HG02610 (cell line): ENCODE measurements at regions not wholly inside any gene's neighbourhood (a gene's known extent, or its start where the extent isn't known, plus 50 kb on each side); places are given as distances from the start of the nearest gene placed in this dataset.

Experiments
- ATAC-seq: cut with Tn5 transposase; IDR thresholded peaks from one replicate; pipeline ENCODE4 v1.9.1; 2021; ENCODE audit warnings: mild to moderate bottlenecking, moderate library complexity; ENCODE audit not compliant: unreplicated experiment

- no peak for ATAC-seq
Observed at GRCh38 chr18:25875551-25876240, 214.7 kb downstream of the SS18 start.

- ATAC-seq, result no peak
Observed at GRCh38 chr18:25873833-25874232, 216.6 kb downstream of the SS18 start.

- no peak for ATAC-seq
Observed at GRCh38 chr18:25866331-25866730, 224.1 kb downstream of the SS18 start.

GRCh38 chr18:25862881-25863600 lies 227.4 kb downstream of the SS18 start:
- ATAC-seq, result no peak

- ATAC-seq, result no peak
Observed at GRCh38 chr18:25853691-25854433, 236.6 kb downstream of the SS18 start.

GRCh38 chr18:25843791-25844190 lies 246.6 kb downstream of the SS18 start:
- no peak for ATAC-seq

- no peak for ATAC-seq
Observed at GRCh38 chr18:25842665-25843064, 247.7 kb downstream of the SS18 start.

- no peak for ATAC-seq
Observed at GRCh38 chr18:25834061-25834460, 256.4 kb downstream of the SS18 start.

- ATAC-seq, result peak; percentile 75
Observed at GRCh38 chr18:25832001-25832604, 258.3 kb downstream of the SS18 start.

- no peak for ATAC-seq
Observed at GRCh38 chr18:25831301-25831701, 259.1 kb downstream of the SS18 start.

GRCh38 chr18:25830787-25831186 lies 259.6 kb downstream of the SS18 start:
- ATAC-seq, result no peak

GRCh38 chr18:25827961-25828561 lies 262.4 kb downstream of the SS18 start:
- ATAC-seq, result no peak

GRCh38 chr18:25827228-25827627 lies 263.2 kb downstream of the SS18 start:
- no peak for ATAC-seq

- no peak for ATAC-seq
Observed at GRCh38 chr18:25826823-25827222, 263.6 kb downstream of the SS18 start.

- no peak for ATAC-seq
Observed at GRCh38 chr18:25825979-25826776, 264.2 kb downstream of the SS18 start.

- no peak for ATAC-seq
Observed at GRCh38 chr18:25825056-25825455, 265.4 kb downstream of the SS18 start.

GRCh38 chr18:25819746-25820363 lies 270.6 kb downstream of the SS18 start:
- no peak for ATAC-seq

- ATAC-seq, result no peak
Observed at GRCh38 chr18:25818505-25818904, 271.9 kb downstream of the SS18 start.

- no peak for ATAC-seq
Observed at GRCh38 chr18:25817546-25818237, 272.7 kb downstream of the SS18 start.
